ENCODE measurements at regions not wholly inside any gene's neighbourhood (a gene's known extent, or its start where the extent isn't known, plus 50 kb on each side); places are given as distances from the start of the nearest gene placed in this dataset.
A peak's percentile ranks its signal among the peaks of the same experiment; 100 is the strongest.

GRCh38 chr11:71383461-71383860 lies 64.7 kb downstream of the DHCR7 start:
- no peak for DNase-seq (ENCODE audit: low read depth)
- TF ChIP-seq MYC (IDR thresholded peaks at IDR 0.05; ENCODE audit: low read depth, low read length) (no peak), CTCF (IDR thresholded peaks at IDR 0.05; ENCODE audit: low read depth, low read length) (no peak), MAX (IDR thresholded peaks at IDR 0.05; ENCODE audit: low read depth, low read length) (no peak), POLR2A (IDR thresholded peaks at IDR 0.05; ENCODE audit: extremely low read depth, insufficient read length) (no peak)
- H3K4me3 ChIP-seq (ENCODE audit: low read depth, low read length): no peak overlapping the region

- no peak for DNase-seq (ENCODE audit: low read depth)
- no peak overlapping the region for H3K4me3 ChIP-seq (ENCODE audit: low read depth, low read length)
- TF ChIP-seq MAX (IDR thresholded peaks at IDR 0.05; ENCODE audit: low read depth, low read length): 0 out of 2 replicates have a peak, but pooled peaks have one; percentile 27
- no peak for TF ChIP-seq POLR2A (IDR thresholded peaks at IDR 0.05; ENCODE audit: extremely low read depth, insufficient read length)
Observed at GRCh38 chr11:71381781-71382505, 66.2 kb downstream of the DHCR7 start.

- H3K4me3 ChIP-seq (ENCODE audit: low read depth, low read length): no peak overlapping the region
- DNase-seq (ENCODE audit: low read depth): no peak
- TF ChIP-seq POLR2A (IDR thresholded peaks at IDR 0.05; ENCODE audit: extremely low read depth, insufficient read length) (no peak), MYC (IDR thresholded peaks at IDR 0.05; ENCODE audit: low read depth, low read length) (no peak), MAX (IDR thresholded peaks at IDR 0.05; ENCODE audit: low read depth, low read length) (no peak), CTCF (IDR thresholded peaks at IDR 0.05; ENCODE audit: low read depth, low read length) (no peak)
Observed at GRCh38 chr11:71379701-71380100, 68.5 kb downstream of the DHCR7 start.

- no peak for DNase-seq (ENCODE audit: low read depth)
- no peak overlapping the region for H3K4me3 ChIP-seq (ENCODE audit: low read depth, low read length)
- no peak for TF ChIP-seq POLR2A (IDR thresholded peaks at IDR 0.05; ENCODE audit: extremely low read depth, insufficient read length)
- TF ChIP-seq CTCF (IDR thresholded peaks at IDR 0.05; ENCODE audit: low read depth, low read length): no peak
- no peak for TF ChIP-seq MYC (IDR thresholded peaks at IDR 0.05; ENCODE audit: low read depth, low read length)
- no peak for TF ChIP-seq MAX (IDR thresholded peaks at IDR 0.05; ENCODE audit: low read depth, low read length)
Observed at GRCh38 chr11:71373791-71374454, 74.3 kb downstream of the DHCR7 start.

GRCh38 chr11:71372693-71373657 lies 75.2 kb downstream of the DHCR7 start:
- TF ChIP-seq POLR2A (IDR thresholded peaks at IDR 0.05; ENCODE audit: extremely low read depth, insufficient read length): no peak
- peak; percentile 14 for DNase-seq (ENCODE audit: low read depth)
- no peak overlapping the region for H3K4me3 ChIP-seq (ENCODE audit: low read depth, low read length)

- TF ChIP-seq MYC (IDR thresholded peaks at IDR 0.05; ENCODE audit: low read depth, low read length) (no peak), POLR2A (IDR thresholded peaks at IDR 0.05; ENCODE audit: extremely low read depth, insufficient read length) (no peak), CTCF (IDR thresholded peaks at IDR 0.05; ENCODE audit: low read depth, low read length) (no peak), MAX (IDR thresholded peaks at IDR 0.05; ENCODE audit: low read depth, low read length) (no peak)
- no peak for DNase-seq (ENCODE audit: low read depth)
- H3K4me3 ChIP-seq (ENCODE audit: low read depth, low read length): no peak overlapping the region
Observed at GRCh38 chr11:71371674-71372069, 76.5 kb downstream of the DHCR7 start.

All from NB4 (cell line).